Activated CD4-positive, alpha-beta T cell treated with anti-CD3 and anti-CD28 coated beads, Interleukin-2, amount 50 U/mL, for 16 hours (primary cell): ENCODE measurements at regions not wholly inside any gene's neighbourhood (a gene's known extent, or its start where the extent isn't known, plus 50 kb on each side); places are given as distances from the start of the nearest gene placed in this dataset.
"Not testable (repeated sequence)": the region's sequence is repeated elsewhere in the genome, so short reads cannot be mapped to it uniquely, and the experiment has no call there.

ENCODE experiments used
- DNase-seq: peaks from one replicate; pipeline ENCODE4 v3.0.0-alpha.2; 2020

DNA sequence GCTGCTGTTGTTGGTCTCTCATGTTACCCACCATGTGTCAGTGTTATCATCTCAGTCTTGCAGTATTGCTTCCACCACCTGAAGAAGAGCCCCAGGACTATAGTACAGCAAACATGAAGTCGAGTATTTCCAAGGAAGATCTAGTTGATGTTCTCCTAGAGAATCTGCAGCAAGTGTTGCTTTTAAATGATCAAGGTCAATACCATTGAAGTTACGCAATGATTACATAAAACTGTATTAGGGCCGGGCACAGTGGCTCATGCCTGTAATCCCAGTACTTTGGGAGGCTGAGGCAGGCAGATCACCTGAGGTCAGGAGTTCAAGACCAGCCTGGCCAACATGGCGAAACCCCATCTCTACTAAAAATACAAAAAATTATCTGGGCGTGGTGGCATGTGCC, 173.9 kb downstream of the TJP1 start:
- DNase-seq, result not testable (repeated sequence)

GRCh38 chr15:29645841-29646240, 176.4 kb downstream of the TJP1 start:
- no peak for DNase-seq

GRCh38 chr15:29644361-29644760, 177.9 kb downstream of the TJP1 start:
- not testable (repeated sequence) for DNase-seq

DNA sequence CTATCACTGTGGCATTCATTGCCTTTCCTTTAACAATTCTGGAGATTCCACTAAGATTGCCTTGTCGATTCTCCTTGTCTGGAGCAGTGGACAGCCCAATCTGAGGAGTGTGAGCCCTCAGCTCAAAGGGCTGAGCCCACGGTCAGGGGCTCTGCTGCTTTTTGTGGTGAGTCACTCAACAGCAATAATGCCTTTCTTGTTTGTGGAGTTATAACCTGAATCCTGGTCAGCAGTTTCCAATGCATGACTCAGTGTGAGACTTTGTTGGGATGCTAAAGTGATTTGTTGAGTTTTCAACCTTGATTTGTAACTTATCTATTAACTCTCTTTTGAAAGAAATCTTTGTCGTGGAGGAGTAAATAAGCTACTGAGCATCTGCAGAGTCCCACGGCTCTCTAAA, 183.5 kb downstream of the TJP1 start:
- no peak for DNase-seq

DNA sequence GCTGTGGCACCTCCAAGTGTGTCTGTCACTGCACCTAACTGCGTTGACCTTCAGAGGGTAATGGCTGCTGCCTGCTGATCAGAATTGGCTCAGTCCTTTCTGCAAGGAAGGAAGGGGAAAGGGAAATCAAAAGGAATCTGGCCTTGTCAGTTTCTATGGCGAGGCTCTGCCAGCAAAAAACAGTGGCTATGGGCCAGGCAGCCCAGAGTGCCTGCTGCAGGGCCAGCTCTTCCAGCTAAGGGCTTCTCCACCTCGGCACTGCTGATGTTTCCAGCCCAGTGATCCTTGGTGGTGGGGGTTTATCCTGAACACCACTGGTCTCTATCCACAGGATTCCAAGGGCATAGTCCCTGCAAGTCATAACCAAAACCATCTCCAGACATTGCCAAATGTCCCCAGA, 184.3 kb downstream of the TJP1 start:
- DNase-seq, result no peak

GRCh38 chr15:29637555-29637954, 184.7 kb downstream of the TJP1 start:
- DNase-seq, result no peak

GRCh38 chr15:29636921-29637320, 185.3 kb downstream of the TJP1 start:
- no peak for DNase-seq

DNA sequence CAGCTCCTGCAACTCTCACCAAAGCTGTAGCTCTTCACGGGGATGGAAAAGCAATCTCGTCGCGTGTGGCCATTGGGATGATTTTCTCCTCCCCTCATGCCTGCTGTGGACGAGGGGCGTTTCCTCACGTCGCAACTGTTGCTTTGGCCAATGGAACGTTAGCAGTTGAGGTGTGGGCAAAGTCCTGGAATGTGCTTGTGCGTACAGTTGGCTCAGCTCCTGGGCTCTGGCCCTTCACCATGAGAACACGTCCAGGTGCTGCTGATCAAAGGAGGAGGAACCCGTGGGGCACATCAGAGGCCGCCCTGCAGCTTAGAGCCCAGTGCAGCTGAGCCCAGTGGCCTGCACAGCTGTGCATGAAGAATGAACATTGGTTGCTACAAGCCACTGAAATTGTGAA, 186.1 kb downstream of the TJP1 start:
- no peak for DNase-seq

- no peak for DNase-seq
Observed at GRCh38 chr15:29635513-29636098, 186.7 kb downstream of the TJP1 start.

DNA sequence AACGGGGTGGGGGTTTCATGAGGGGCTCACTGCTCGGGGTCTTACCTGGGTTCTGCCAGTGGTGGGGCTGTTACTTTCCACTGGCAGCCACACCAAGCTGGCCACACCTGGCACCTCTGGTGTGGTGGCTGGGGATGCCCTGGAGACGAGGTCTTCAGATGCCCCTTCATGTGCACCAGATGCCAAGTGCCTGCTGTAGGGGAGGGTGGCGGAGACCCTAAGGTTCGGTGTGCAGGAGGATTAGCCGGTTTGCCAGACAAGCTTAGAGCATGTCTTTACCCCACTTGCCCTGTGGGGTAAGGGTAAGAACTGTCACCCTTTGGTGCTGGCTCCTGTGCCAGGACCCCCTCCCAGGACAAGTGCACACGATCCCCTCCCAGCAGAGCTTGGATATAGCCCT, 188.3 kb downstream of the TJP1 start:
- DNase-seq, result no peak

DNA sequence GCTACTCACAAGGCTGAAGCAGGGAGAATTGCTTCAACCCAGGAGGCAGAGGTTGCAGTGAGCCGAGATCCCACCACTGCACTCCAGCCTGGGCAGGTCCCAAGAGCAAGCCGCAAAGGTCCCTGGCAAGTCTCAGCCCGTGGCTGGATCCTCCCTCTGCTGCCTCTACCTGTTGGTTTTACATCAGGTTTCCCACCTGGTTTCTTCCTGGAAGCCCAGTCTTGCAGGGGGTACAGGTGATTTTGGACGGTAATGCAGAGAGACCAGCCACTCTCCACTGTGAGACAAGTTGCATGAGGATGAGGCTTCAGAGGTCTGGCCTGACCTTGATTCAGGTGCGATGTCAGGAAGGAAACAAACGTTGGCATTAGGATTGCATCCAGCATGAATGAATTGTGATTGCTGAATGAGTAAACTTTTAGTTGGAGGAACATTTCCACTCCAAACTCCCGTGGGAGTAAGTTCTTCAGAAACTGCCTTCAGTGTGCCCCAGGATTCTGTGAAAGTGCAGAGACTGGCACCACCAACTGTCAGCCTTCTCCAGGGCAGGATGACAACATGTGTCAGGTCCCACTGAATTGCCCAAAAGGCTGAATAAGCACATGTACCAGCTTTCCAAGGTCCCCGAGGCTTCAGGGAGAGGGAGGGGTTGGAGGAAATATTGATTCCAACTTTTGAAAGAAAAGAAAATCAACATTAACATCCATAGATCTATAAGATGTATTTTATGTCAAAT, 189.4 kb downstream of the TJP1 start:
- DNase-seq, result no peak

- DNase-seq, result no peak
Observed at GRCh38 chr15:29631076-29632070, 190.9 kb downstream of the TJP1 start.

DNA sequence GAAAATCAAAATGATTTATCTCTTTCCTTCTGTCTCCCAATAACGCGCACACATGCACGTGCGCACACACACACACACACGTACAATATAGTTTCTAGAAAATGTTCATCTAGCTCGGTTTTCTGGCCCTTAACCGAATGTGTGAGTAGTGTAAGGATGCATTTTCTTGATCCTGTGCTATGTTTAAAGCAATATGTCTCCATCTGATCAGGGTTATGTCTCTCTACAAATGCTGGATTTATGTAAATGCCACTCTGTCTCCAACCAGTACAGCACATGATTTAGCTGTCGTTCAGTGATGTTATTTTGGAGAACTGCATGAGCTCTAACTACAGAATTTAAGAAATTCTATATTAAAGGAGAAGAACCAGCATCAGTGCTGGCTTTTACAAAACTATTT, 198.0 kb downstream of the TJP1 start:
- no peak for DNase-seq

GRCh38 chr15:29623116-29623639, 199.1 kb downstream of the TJP1 start:
- DNase-seq, result no peak

DNA sequence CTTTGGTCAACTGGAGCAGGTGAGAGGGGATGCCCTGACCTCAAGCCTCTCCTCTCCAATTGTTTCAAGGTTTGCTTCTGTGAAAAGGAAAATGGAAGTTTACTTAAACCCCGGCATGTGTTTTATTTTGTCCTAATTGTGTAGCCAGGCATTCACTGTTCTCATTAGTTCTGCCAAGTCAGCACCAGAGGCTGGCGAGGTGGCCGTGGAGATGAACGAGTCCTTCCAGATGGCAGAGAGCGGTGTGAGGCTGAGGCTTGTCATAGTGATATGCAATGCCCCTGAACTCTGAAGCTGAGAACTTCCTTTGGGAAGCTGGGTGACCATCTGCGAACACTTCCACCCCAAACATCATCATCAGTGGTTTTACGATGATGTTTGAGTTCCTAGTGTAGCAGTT, 199.6 kb downstream of the TJP1 start:
- no peak for DNase-seq

GRCh38 chr15:29621616-29622015, 200.7 kb downstream of the TJP1 start:
- no peak for DNase-seq

- DNase-seq, result no peak
Observed at GRCh38 chr15:29618586-29618985, 203.7 kb downstream of the TJP1 start.

DNA sequence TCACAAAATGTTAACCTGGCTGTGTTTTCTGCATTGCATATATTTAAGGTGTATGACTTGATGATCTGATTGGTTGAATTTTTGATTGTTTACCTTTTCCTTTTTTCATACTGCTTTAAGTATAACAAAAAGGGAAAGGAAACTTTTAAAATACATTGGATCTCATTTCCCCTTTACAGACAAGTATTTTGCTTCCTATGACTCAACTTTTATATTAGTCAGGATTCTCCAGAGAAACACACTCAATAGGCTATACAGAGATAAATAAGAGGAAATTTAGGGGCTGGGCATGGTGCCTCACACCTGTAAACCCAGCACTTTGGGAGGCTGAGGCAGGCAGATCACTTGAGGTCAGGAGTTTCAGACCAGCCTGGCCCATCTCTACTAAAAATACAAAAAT, 205.8 kb downstream of the TJP1 start:
- DNase-seq, result no peak

GRCh38 chr15:29615791-29616190, 206.5 kb downstream of the TJP1 start:
- DNase-seq, result no peak

- no peak for DNase-seq
Observed at GRCh38 chr15:29613951-29614382, 208.3 kb downstream of the TJP1 start.

DNA sequence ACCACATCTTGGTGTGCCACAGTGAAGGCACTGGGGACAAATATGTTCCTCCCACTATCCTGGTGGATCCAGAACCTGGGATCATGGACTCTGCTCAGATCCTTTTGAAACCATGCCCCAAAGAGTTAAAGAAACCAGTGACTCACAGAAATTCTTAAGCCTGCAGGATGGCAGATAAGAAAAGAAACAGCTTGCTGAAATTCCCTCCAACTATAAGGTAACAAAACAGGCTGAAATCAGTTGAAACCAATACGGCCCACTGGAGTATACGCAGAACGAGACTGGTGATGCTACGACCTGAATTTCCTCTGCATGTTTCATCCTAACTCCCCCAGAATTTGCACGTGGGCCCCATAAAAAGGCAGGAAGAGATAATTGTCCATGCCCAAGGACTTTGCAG, 209.6 kb downstream of the TJP1 start:
- no peak for DNase-seq

GRCh38 chr15:29612096-29612495, 210.2 kb downstream of the TJP1 start:
- no peak for DNase-seq

DNA sequence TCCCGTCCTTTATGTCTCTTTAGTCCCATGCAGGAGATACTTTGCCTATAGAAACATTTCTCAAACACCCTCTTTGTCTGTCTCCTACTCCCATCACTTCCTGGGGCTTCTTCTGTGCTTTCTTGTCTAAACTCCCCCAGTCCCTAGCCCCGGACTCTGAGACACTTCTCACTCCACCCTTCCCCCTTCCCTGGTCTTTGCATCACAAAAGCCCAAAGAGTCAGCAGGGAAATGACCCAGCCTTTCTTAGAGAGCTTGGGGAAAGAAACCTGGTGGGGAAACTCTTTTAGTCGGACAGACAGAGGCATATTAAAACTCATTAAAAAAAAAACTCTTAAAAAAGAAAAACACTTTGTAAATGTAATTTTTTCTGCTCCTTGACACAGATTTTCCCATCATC, 211.2 kb downstream of the TJP1 start:
- no peak for DNase-seq
